Activated CD4-positive, alpha-beta T cell treated with anti-CD3 and anti-CD28 coated beads, Interleukin-2, amount 50 U/mL, for 24 hours (primary cell): ENCODE measurements at regions not wholly inside any gene's neighbourhood (a gene's known extent, or its start where the extent isn't known, plus 50 kb on each side); places are given as distances from the start of the nearest gene placed in this dataset.
"Not testable (repeated sequence)": the region's sequence is repeated elsewhere in the genome, so short reads cannot be mapped to it uniquely, and the experiment has no call there.

Source experiments
- DNase-seq, 2 donors: peaks; one replicate each; pipeline ENCODE4 v3.0.0-alpha.2; 2020; ENCODE audit warnings: low read depth in 1 of 2, low spot score in 1 of 2

DNA sequence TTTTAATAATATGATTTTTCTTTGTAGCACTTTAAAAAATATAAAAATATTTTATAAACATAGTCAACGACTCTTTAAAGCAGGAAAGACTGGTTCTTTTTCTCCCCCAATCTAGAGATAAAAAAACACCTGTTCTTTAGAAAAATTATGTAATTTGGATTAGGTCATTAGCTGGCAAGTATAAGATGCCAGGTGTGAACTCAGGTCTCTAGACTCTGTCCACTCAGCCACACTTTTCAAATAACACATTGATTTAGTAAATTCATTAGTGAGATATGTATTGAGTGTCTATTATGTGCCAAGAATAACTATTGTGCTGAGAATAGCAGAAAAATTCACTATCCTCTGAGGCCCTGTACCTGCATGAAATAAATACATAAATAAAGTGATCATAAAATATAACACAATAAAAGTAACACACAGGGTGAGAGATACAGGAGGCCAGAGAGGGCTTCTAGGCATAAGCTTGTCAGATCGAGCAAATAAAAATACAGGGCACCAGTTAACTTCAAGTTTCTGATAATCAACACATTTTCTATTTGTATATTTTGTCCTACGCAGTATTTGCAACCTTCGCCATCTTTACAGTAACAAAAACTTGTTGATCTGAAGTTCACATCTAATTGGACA is 867.1 kb upstream of the GBE1 start:
- no peak for DNase-seq

DNA sequence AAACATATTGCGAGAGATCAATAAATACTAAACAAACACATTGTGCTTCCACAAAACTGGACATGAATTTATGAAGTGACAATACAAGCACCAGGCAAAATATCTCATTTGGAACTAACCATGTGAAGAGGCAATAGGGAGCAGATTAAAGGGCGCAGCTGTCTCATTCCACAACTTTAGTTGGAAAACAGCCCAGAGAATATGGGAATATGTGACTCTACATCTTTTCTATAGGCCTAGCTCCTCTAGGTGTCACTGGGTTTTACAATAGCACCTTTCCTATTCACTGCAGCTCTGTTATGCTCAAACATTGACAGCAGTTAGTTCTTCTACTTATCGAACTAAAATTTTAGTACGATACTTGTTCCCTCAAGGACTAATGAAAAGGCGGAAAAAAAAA is 866.3 kb upstream of the GBE1 start:
- DNase-seq, result no peak

DNA sequence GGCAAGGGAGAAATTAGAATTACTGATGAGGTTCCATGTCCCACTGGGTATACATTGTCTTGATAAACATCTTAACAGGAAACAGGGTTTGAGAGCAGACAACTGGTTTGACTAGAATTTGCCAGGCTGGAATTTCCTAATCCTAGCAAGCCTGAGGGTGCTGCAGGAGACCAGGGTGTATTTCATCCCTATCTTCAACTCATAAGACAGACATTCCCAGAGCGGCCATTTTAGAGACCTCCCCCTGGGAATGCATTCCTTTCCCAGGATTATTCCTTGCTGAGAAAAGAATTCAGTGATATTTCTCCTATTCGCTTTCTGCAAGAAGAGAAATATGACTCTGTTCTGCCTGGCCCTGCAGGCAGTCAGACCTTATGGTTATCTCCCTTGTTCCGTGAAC is 859.3 kb upstream of the GBE1 start:
- DNase-seq, result not testable (repeated sequence)

DNA sequence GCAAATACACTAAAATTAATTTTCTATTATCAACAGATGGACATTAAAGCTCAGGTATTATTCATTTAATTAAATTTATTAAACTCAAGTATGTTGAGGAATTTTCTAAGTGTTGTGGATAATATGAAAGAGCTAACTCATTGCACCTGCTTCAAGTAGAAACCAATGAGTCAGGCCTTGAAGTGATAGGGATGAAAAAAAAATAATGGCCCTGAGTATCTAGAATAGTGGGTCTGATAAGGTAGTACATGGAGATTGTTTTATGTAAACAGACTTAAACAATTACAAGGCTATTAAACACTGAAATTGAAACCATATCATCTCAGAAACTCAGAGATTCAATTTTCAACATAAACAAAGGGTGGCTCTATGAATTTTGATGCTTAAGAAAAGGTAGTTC is 857.1 kb upstream of the GBE1 start:
- no peak for DNase-seq

DNA sequence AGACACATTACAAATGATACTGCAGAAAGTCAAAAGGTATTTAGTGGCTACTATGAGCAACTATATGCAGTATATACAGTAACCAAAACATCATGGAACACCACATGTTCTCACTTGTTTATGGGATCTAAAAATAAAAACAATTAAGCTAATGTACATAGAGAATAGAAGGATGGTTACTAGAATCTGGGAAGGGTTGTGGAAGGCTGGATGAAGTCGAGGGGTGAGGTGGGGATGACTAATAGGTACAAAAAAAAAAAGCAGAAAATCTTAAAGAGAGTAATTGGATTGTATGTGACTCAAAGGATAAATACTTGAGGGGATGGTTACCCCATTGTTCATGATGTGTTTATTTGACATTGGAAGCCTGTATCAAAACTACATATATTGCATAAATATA is 848.8 kb upstream of the GBE1 start:
- DNase-seq, result no peak

DNA sequence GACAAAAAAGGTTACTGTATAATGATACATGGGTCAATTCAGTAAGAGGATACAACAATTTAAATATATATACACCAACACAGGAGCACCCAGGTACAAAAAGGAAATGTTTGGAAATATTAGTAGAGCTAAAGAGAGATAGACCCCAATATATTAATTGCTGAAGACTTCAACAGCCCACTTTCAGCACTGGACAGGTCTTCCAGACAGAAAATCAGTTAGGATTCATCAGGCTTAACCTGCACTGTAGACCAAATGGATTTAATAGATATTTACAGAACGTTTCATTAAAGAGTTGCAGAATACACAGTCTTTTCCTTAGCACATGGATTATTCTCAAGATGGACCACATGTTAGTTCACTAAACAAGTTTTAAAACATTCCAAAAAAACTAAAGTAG is 845.9 kb upstream of the GBE1 start:
- DNase-seq, result no peak

DNA sequence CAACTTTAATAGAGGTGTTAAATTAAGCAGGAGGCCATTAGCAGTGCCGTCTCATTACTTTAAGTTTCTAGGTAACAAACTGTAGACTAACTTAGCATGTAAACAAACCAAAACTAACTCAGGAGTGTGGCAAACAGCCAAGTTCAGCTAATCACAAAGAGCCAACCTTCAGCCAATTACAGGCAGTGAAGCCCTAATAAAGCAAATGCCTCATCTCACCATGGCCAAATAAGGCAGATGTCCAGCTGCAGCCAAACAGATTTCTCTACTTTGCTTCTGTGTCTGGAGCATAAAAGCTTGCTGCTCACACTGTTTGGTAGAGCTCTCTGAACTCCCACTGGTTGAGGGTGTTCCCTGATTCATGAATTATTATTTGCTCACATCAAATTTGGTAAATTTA is 835.4 kb upstream of the GBE1 start:
- DNase-seq, result no peak

DNA sequence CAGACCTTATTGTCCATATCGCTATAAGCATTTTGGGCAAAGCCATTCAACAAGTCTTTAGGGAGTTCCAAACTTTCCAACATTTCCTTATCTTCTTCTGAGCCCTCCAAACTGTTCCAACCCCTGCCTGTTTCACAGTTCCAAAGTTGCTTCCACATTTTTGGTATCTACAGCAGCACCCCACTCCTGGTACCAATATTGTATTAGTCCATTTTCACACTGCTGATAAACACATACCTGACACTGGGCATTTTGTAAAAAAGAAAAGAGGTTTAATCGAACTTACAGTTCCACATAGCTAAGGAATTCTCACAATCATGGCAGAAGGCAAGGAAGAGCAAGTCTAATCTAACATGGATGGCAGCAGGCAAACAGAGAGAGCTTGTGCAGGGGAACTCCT is 834.1 kb upstream of the GBE1 start:
- no peak for DNase-seq

DNA sequence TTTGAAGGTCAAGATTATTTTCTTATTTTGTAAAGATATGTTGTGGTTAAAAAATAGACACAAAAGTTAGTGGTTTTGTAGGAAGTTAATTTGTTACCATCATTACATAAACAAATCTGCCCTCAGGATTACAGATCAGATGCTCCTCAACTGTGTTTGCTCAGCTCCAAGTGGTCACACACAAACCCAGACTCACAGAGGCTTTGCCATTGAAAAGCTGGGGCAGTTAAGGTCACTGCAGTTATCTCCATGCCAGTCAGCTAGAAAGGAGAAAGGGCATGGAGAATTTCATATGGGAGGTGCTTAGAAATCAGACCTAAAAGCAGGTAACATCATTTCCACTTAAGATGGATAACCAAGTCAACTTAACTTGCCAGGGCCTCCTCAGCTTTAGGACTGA is 825.7 kb upstream of the GBE1 start:
- no peak for DNase-seq

DNA sequence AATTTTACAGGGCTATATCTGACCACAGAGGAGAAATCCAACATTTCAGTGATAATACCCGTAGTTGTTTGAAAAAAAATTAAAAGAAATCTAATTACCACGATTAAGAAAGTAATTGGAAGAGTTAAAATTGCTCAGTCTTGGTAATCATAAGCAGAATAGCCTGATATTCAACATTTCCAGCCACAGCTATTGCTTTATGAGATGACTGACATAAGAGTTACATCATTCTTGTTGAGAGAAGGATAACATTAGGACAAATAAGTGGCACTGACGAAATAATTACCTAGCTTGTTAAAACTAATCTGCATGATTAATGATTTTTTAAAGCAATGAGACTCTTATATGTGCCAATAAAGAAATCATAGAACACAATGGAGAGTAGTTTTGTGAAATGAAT is 825.0 kb upstream of the GBE1 start:
- no peak for DNase-seq

DNA sequence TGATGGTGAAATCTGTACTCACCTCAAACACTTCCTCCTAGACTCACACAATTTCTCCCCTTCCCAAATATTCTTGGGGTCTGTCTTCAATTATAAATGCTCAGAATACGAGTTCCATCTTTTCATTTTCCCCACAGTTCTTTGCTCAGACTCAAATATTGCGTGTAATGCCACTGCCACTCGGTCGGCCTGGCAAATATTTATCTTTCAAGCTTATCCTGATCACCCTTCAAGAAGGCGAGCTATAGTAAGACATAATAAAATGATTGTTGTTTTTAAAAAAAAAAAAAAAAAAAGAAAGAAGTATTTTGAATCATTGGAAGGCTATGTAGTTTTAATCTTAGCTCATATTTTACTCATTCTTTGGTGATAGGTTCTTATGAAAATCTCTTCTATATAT is 824.6 kb upstream of the GBE1 start:
- not testable (repeated sequence) for DNase-seq

DNA sequence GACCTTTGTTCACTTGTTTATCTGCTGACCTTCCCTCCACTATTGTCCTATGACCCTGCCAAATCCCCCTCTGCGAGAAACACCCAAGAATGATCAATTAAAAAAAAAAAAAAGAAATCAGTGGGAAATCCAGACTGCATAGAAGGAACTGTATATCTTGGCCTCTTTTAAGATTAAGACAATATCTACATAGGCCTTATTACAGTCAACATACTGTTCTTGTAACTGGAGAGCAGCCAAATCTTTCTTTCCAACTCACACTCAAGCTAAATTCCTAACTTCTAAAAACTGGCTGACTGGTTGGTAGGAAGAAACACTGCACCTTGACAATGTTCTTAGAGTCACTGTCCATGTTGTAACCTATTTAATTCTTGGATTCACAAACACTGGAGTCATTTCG is 824.1 kb upstream of the GBE1 start:
- DNase-seq, result not testable (repeated sequence)

DNA sequence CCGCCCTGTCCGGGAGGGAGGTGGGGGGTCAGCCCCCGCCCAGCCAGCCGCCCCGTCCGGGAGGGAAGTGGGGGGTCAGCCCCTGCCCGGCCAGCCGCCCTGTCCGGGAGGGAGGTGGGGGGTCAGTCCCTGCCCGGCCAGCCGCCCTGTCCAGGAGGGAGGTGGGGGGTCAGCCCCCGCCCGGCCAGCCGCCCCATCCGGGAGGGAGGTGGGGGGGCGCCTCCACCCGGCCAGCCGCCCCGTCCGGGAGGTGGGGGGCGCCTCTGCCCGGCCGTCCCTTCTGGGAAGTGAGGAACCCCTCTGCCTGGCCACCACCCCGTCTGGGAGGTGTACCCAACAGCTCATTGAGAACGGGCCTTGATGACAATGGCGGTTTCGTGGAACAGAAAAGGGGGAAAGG is 823.4 kb upstream of the GBE1 start:
- DNase-seq, result not testable (repeated sequence)

DNA sequence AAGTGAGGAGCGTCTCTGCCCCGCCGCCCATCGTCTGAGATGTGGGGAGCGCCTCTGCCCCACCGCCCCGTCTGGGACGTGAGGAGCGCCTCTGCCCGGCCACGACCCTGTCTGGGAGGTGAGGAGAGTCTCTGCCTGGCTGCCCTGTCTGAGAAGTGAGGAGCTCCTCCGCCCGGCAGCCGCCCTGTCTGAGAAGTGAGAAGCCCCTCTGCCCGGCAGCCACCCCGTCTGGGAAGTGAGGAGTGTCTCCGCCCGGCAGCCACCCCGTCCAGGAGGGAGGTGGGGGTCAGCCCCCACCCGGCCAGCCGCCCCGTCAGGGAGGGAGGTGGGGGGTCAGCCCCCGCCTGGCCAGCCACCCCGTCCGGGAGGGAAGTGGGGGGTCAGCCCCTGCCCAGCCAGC is 823.0 kb upstream of the GBE1 start:
- not testable (repeated sequence) for DNase-seq

DNA sequence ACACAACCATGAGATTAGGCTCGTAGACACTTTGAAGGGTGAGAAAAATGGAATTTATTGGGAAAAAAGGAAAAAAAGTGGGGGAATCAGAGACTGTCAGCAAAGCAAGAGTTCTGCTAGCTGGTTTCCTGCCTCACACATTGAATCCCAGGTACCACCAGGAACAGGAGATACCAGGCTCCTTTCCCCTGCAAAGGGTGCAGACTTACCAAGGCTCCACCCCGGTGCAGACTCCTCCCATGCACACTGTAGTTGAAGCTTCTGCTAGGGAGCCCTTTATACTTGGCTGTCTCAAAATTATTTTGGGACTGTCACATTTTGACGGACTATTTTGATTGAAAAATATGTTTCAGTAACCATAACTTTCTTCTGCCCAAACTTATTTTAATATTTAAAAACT is 819.9 kb upstream of the GBE1 start:
- no peak for DNase-seq

DNA sequence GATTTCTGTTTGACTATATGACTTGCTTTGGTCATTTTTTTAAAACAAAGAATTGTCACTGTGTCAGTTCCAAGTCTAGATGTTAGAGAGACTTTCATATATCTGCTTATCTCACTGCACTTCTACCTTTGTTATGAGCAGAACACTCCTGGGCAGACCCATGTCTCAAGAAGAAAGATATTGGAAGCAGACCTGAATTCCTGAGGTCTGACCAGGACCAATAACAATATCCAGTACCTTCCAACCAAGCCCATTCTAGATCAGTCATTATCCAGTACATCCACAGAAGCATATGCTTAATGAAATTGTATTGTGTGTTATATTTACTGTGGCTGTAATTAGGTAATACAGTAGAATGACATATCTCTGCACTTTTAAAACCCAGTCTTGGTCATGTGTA is 811.3 kb upstream of the GBE1 start:
- no peak for DNase-seq

DNA sequence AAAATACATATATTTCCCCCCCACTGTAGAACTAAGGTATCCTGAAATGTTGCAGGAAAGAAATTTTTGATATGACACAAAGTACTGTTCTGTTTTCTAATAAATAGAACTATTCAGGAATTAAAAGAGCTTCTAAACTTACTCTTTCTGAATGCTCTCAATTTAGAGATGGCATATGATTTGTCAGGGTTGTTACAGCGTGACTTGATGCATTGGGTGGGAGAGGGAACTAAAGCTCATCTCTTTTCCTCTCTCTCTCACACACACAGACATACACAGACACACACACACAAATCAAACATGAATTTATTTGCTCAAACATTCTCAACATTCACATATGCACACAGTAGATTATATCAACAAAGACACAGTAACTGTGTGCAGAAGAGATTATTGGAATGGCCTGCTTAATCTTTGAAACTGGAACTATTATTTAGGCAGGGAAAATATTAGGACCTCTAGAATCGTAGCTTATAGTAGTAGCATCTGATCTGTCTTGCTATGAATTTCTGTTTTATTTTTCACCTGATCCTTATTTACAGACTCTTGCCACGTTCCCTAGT is 807.4 kb upstream of the GBE1 start:
- no peak for DNase-seq

DNA sequence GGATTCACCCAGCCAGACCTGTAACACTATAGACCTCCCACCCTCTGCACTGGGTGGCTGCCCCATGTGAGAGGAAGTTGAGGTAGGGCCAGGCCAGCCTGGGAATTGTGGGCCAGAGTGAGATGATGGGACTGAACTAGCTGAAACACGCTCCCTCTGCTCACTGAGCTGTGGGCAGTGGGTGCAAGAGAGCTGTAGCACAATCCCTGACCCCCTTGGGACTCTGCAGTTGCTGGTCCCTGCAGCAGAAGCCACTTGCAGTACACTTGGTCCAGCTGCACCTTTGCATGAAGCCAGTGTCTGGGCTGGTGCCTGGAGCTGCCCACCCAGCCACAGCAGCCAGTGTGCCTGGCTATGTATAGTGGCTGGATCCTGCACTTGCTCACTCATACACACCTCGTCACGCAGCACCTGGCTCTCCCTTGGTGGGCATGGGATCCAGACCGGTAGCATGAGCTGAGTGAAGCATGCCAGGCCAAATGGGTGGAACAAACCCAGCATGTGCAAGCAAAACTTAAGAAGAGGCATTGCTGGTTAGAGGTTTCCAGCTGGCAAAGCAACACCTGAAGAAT is 805.7 kb upstream of the GBE1 start:
- no peak for DNase-seq

DNA sequence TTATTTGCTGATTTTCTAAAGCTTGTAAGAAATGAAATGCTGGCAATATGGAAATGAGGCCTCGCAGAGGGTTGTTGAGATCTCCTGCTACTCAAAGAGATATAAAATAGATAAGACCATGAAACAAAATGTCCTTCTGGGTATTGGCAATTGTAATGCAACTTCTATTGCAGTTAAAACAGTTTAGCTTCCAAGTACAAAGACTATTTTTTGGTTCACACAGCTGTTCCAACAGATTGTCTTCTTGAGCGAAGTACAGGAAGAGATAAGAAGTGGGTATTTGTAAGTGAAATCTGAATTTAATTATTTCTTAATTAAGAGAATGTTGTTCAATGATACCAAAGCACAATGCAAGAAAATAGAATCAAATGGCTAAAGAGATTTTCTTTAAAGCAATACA is 801.5 kb upstream of the GBE1 start:
- no peak for DNase-seq

DNA sequence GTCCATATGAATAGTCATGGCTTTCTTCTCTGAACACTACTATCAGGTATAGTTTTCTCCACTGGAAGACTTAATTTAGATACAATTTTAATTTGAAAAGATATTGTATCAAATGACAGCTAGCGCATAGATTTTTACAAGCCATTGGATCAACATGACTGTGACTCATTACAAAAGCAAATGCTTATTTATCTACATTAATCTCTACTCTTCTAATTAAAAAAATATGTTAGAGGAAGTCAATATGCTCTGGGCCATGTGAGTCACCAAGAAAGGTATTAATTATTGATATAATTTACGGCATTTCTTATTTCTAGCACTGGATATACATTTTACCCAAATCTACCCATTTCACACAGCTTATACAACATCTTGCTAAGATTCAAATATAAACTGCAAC is 800.3 kb upstream of the GBE1 start:
- no peak for DNase-seq

DNA sequence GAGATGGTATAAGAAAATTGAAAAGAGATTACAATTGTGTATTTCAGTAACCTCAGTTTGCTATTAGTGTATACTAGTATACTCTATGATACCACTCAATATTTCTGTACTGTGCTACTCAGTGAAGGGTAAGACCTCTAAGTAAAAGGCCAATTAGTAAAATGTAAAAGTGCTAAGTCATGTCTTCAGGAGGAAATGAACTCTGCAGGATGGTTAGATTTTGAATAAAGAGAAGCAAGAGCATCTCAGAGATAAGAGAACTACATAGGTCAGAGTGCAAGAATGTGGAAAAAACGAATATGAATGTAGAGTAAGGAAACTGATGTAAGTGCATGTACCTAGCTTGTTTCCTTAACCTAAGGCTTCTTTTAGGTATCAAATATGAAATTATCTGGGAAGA is 796.6 kb upstream of the GBE1 start:
- no peak for DNase-seq

DNA sequence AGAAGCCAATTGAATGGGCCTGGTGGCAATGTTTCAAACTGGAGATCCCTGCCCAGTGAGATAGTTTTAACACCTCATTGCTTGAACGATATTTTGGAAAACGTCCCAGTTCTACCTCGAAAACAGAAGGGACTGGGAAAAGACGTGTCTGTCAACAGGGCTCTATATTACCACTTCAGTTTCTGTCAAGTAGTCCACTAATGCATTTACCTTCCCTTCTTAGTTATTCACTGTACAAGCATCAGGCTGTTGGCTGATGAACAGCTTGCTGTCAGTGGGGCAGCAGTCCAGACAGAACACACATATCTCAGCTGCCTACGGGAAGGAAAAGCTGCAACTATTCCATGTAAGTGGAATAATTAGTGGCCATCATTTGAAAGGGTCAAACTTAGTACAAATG is 794.7 kb upstream of the GBE1 start:
- no peak for DNase-seq

DNA sequence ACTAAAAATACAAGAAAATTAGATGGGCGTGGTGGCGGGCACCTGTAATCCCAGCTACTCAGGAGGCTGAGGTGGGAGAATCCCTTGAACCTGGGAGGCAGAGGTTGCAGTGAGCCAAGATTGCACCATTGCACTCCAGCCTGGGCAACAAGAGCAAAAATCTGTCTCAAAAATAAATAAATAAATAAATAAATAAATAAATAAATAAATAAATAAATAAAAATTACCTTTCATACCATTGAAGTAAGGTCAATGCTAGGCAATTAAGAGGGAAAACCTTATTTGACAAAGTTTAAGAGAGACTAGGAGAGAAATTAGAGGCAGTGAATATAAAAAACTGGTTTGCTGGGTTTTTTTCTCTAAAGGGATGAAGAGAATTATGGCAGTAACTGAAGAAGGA is 781.1 kb upstream of the GBE1 start:
- not testable (repeated sequence) for DNase-seq
